ENCODE measurements at regions not wholly inside any gene's neighbourhood (a gene's known extent, or its start where the extent isn't known, plus 50 kb on each side); places are given as distances from the start of the nearest gene placed in this dataset.

DNA sequence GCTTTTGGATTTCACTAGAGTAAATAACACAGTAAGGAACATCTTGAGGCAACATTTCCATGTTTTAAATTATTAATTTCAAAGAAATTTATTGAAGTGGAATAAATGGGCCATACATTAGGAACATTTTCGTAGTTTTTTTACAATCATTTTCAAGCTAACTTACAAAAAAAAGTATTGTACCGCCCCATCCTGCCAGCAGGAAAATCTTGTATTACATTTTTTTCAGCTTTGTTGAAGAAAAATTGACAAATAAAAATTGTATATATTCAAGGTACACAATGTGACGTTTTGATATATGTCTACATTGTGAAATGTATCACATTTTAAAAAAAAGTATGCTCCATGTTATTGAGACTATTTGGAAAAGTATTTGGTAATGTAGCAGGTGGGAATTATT lies 1001.9 kb upstream of the NR2F2 start:
- Histone ChIP-seq H3K4me1 (ENCODE audit: control insufficient read depth, low read length) (no peaks in the 10 kb centered on the region), H3K27ac (ENCODE audit: low read depth, low read length) (no peak overlapping the region), H3K9me3 (ENCODE audit: control insufficient read depth, insufficient read depth, low read length) (no peaks in the 10 kb centered on the region), H3K4me3 (ENCODE audit: low read length) (no peak overlapping the region), H3K27me3 (ENCODE audit: control insufficient read depth, low read length) (no peaks in the 10 kb centered on the region), H3F3A (ENCODE audit: control insufficient read depth, insufficient read depth) (no peaks in the 10 kb centered on the region), H3K9me2 (replicated peaks; ENCODE audit: control insufficient read depth, low read length) (no peaks in the 10 kb centered on the region), H3K4me2 (ENCODE audit: low read length) (no peak overlapping the region), H3K36me3 (ENCODE audit: control insufficient read depth, low read length) (no peaks in the 10 kb centered on the region), H4K20me1 (ENCODE audit: control insufficient read depth, insufficient read depth, low read depth, low read length) (no peaks in the 10 kb centered on the region), H3K79me2 (ENCODE audit: control insufficient read depth, low read length) (no peaks in the 10 kb centered on the region)
- TF ChIP-seq EZH2phosphoT487 (IDR thresholded peaks at IDR 0.05; ENCODE audit: borderline replicate concordance, low read length) = no peak
- TF ChIP-seq, protein P1, sequence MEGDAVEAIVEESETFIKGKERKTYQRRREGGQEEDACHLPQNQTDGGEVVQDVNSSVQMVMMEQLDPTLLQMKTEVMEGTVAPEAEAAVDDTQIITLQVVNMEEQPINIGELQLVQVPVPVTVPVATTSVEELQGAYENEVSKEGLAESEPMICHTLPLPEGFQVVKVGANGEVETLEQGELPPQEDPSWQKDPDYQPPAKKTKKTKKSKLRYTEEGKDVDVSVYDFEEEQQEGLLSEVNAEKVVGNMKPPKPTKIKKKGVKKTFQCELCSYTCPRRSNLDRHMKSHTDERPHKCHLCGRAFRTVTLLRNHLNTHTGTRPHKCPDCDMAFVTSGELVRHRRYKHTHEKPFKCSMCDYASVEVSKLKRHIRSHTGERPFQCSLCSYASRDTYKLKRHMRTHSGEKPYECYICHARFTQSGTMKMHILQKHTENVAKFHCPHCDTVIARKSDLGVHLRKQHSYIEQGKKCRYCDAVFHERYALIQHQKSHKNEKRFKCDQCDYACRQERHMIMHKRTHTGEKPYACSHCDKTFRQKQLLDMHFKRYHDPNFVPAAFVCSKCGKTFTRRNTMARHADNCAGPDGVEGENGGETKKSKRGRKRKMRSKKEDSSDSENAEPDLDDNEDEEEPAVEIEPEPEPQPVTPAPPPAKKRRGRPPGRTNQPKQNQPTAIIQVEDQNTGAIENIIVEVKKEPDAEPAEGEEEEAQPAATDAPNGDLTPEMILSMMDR (IDR thresholded peaks at IDR 0.05; ENCODE audit: low read depth, low read length, poor library complexity, severe bottlenecking) = no peak

DNA sequence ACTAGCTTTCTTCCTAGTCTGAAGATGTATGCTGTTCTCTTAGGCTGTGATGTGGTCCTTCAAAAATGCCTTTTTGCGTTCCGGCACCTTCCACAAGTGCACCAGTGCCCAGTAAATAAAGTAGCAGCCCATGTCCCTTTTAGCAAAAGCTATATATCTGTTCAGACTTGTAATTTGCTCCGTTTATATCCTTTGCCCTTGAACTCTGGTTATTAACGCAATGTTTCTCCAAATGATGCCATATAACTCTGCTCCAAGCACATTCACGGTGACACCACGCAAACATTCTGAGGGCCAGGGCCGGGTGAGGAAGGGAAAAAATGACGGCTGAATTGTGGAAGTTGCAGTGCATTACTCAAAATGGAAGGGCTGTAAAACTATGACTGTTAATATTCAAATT lies 1001.1 kb upstream of the NR2F2 start:
- Histone ChIP-seq H4K20me1 (ENCODE audit: control insufficient read depth, insufficient read depth, low read depth, low read length) (no peaks in the 10 kb centered on the region), H3K9me3 (ENCODE audit: control insufficient read depth, insufficient read depth, low read length) (no peaks in the 10 kb centered on the region), H3K36me3 (ENCODE audit: control insufficient read depth, low read length) (no peaks in the 10 kb centered on the region), H3K4me2 (ENCODE audit: low read length) (no peak overlapping the region), H3K27me3 (ENCODE audit: control insufficient read depth, low read length) (no peaks in the 10 kb centered on the region), H3K9me2 (replicated peaks; ENCODE audit: control insufficient read depth, low read length) (no peaks in the 10 kb centered on the region), H3K4me3 (ENCODE audit: low read length) (no peak overlapping the region), H3K27ac (ENCODE audit: low read depth, low read length) (no peak overlapping the region), H3K4me1 (ENCODE audit: control insufficient read depth, low read length) (no peaks in the 10 kb centered on the region), H3K79me2 (ENCODE audit: control insufficient read depth, low read length) (no peaks in the 10 kb centered on the region), H3F3A (ENCODE audit: control insufficient read depth, insufficient read depth) (no peaks in the 10 kb centered on the region)
- TF ChIP-seq, protein P1 (IDR thresholded peaks at IDR 0.05; ENCODE audit: low read depth, low read length, poor library complexity, severe bottlenecking) = no peak
- TF ChIP-seq EZH2phosphoT487 (IDR thresholded peaks at IDR 0.05; ENCODE audit: borderline replicate concordance, low read length) = no peak

DNA sequence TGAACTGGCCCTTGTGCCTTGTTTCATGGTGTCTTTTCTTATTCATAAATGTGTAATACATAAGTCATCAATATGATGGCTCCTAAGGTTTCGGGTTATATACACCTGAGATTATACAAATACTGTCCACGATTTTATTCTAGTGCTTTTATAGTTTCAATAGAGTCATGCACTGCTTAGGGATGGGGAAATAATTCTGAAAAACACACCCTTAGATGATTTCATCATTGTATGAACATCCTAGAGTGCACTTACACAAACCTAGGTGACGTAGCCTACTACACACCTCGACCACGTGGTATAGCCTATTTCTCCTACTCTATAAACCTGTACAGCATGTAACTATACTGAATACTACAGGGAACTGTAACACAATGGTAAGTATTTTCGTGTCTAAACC lies 988.8 kb upstream of the NR2F2 start:
- Histone ChIP-seq H3K27me3 (ENCODE audit: control insufficient read depth, low read length) (no peaks in the 10 kb centered on the region), H3K36me3 (ENCODE audit: control insufficient read depth, low read length) (no peaks in the 10 kb centered on the region), H3F3A (ENCODE audit: control insufficient read depth, insufficient read depth) (no peaks in the 10 kb centered on the region), H3K4me3 (ENCODE audit: low read length) (no peak overlapping the region), H3K9me2 (replicated peaks; ENCODE audit: control insufficient read depth, low read length) (no peaks in the 10 kb centered on the region), H3K4me1 (ENCODE audit: control insufficient read depth, low read length) (no peaks in the 10 kb centered on the region), H3K27ac (ENCODE audit: low read depth, low read length) (no peak overlapping the region), H3K4me2 (ENCODE audit: low read length) (no peak overlapping the region), H4K20me1 (ENCODE audit: control insufficient read depth, insufficient read depth, low read depth, low read length) (no peaks in the 10 kb centered on the region), H3K79me2 (ENCODE audit: control insufficient read depth, low read length) (no peaks in the 10 kb centered on the region), H3K9me3 (ENCODE audit: control insufficient read depth, insufficient read depth, low read length) (no peaks in the 10 kb centered on the region)
- TF ChIP-seq EZH2phosphoT487 (IDR thresholded peaks at IDR 0.05; ENCODE audit: borderline replicate concordance, low read length) = no peak
- TF ChIP-seq, protein P1 (IDR thresholded peaks at IDR 0.05; ENCODE audit: low read depth, low read length, poor library complexity, severe bottlenecking) = no peak

DNA sequence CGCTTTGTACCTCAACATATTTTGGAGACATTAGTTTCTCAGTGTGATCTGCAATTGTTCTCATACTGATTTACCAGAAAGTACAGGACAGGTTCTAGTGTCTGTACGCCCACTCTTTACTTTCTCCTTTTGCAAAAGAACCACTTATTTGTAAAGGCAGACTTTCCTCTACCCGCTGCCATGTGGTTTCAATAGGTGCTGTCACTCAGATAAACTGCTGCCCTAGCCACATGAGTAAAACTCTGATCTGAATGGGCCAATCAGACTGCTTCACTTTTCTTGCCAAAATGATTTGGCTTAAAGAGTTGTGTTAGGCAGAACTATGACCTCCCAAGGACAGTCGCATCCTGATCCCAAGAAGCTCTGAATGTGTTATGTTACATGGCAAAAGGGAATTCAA lies 984.6 kb upstream of the NR2F2 start:
- H3K79me2 ChIP-seq (ENCODE audit: control insufficient read depth, low read length) = no peaks in the 10 kb centered on the region
- no peaks in the 10 kb centered on the region for H3K4me1 ChIP-seq (ENCODE audit: control insufficient read depth, low read length)
- H3K9me3 ChIP-seq (ENCODE audit: control insufficient read depth, insufficient read depth, low read length) = no peaks in the 10 kb centered on the region
- H3K4me2 ChIP-seq (ENCODE audit: low read length) = no peak overlapping the region
- no peak overlapping the region for H3K4me3 ChIP-seq (ENCODE audit: low read length)
- H3K27me3 ChIP-seq (ENCODE audit: control insufficient read depth, low read length) = no peaks in the 10 kb centered on the region
- no peak for TF ChIP-seq EZH2phosphoT487 (IDR thresholded peaks at IDR 0.05; ENCODE audit: borderline replicate concordance, low read length)
- TF ChIP-seq, protein P1 (IDR thresholded peaks at IDR 0.05; ENCODE audit: low read depth, low read length, poor library complexity, severe bottlenecking) = no peak
- no peaks in the 10 kb centered on the region for H3K36me3 ChIP-seq (ENCODE audit: control insufficient read depth, low read length)
- H4K20me1 ChIP-seq (ENCODE audit: control insufficient read depth, insufficient read depth, low read depth, low read length) = no peaks in the 10 kb centered on the region
- H3K9me2 ChIP-seq (replicated peaks; ENCODE audit: control insufficient read depth, low read length) = no peaks in the 10 kb centered on the region
- no peaks in the 10 kb centered on the region for H3F3A ChIP-seq (ENCODE audit: control insufficient read depth, insufficient read depth)
- H3K27ac ChIP-seq (ENCODE audit: low read depth, low read length) = no peak overlapping the region

All from DOHH2 (cell line).